ENCODE measurements at regions not wholly inside any gene's neighbourhood (a gene's known extent, or its start where the extent isn't known, plus 50 kb on each side); places are given as distances from the start of the nearest gene placed in this dataset.

DNA sequence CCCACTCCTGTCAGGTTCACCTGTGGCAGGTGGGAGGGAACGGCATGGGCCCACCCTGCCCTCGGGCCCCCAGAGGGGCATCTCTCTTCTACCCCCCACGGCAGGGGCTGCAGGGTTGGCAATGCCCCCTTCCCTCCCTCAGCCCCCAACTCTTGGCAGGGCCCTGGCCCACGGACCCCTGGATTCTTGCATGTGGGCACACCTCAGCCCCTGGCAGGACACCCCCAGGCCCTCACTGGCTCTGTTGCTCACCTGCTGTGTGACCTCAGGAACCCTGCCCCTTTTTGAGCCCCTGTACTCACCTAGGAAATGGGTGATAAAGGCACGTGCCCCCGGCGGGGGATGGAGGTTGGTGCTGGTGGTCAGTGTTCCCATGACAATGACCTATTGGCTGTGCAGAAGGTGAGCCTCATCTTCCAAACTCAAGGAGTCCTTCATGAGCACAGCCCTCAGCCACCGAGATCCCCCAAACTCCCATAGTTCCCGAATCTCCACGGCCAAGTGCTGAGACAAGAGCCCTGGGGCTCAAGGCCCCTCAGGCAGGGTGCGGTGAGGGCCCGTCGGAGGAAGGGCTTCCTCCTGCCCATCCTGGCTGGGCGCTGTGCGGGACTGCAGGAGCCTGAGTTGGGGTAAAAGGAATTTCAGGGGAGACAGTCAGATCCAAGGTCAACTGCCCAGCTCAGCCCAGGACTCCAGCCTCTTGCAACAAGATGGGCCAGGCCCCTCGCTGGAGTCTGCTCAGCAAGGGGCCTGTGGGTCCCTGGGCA lies 198.2 kb downstream of the IGLL1 start:
- Histone ChIP-seq H3K56ac (replicated peaks; ENCODE audit: insufficient read length, low read depth, low read length) (no peak overlapping the region), H3K18ac (ENCODE audit: extremely low read depth, low read length) (no peak overlapping the region), H3K36me3 (ENCODE audit: control insufficient read depth in 2 of 4, insufficient read depth in 4 of 4, low read length in 3 of 4) (no peaks in the 10 kb centered on the region), H2AFZ (ENCODE audit: low read length) (no peak overlapping the region), H3K4me3 (ENCODE audit: extremely low read depth in 1 of 4, insufficient read depth in 2 of 4, low read depth in 3 of 4, low read length in 4 of 4) (no peak overlapping the region), H3K23me2 (ENCODE audit: low read depth, low read length) (peaks cover 5% of the 10 kb centered on the region; the same call in 1 of the 2 replicates), H3K14ac (ENCODE audit: insufficient read length) (no peak overlapping the region), H2BK15ac (ENCODE audit: low read length) (no peak overlapping the region), H3K9ac (replicated peaks in 1 of 4; ENCODE audit: extremely low read depth in 1 of 4, low read depth in 3 of 4, low read length in 3 of 4) (no peak overlapping the region), H4K91ac (replicated peaks; ENCODE audit: insufficient read length, low read length) (no peak overlapping the region), H3K23ac (ENCODE audit: insufficient read length) (no peak overlapping the region), H2BK12ac (ENCODE audit: low read depth, low read length) (no peak overlapping the region), H3K27me3 (replicated peaks in 1 of 4; ENCODE audit: control insufficient read depth in 3 of 4, extremely low read depth in 1 of 4, insufficient read depth in 3 of 4, low read length in 3 of 4) (peaks cover 0 to 5% (median 2%) of the 10 kb centered on the region in 4 experiments; a peak in 4 of 7 replicates), H3K79me2 (ENCODE audit: control insufficient read depth in 1 of 2, insufficient read depth in 2 of 2, low read length in 2 of 2) (no peaks in the 10 kb centered on the region), H3K9me3 (ENCODE audit: insufficient read depth in 2 of 2, low read depth in 1 of 2, low read length in 1 of 2) (no peaks in the 10 kb centered on the region), H2BK5ac (ENCODE audit: low read depth, low read length) (no peak overlapping the region), H3K4ac (replicated peaks; ENCODE audit: insufficient read length, low read depth, low read length) (no peak overlapping the region), H3K27ac (ENCODE audit: low read depth, low read length) (no peak overlapping the region), H4K5ac (ENCODE audit: insufficient read length, low read depth, low read length) (no peak overlapping the region), H3K79me1 (ENCODE audit: low read depth, low read length) (no peaks in the 10 kb centered on the region; the same call in 1 of the 2 replicates), H2AK5ac (ENCODE audit: low read depth, low read length) (no peak overlapping the region), H4K8ac (ENCODE audit: extremely low read depth, insufficient read depth, low read length) (no peak overlapping the region), H2BK20ac (ENCODE audit: low read length) (no peak overlapping the region), H3K4me2 (ENCODE audit: insufficient read depth in 1 of 2, low read depth in 2 of 2, low read length in 2 of 2) (no peak overlapping the region), H2BK120ac (replicated peaks; ENCODE audit: low read depth, low read length) (no peak overlapping the region), H4K20me1 (replicated peaks in 1 of 2; ENCODE audit: control insufficient read depth in 1 of 2, insufficient read depth in 2 of 2, low read length in 2 of 2) (peaks cover 0 to 2% of the 10 kb centered on the region in 2 experiments), H3K4me1 (replicated peaks in 1 of 4; ENCODE audit: control insufficient read depth in 3 of 4, insufficient read depth in 4 of 4, low read length in 3 of 4) (peaks cover 0 to 6% (median 4%) of the 10 kb centered on the region in 4 experiments; a peak in 5 of 7 replicates)
- POLR2A ChIA-PET (ENCODE audit: partially characterized antibody): no interaction called here
- no peak for FAIRE-seq
- WGBS, 2 experiments (ENCODE audit: extremely low coverage in 1 of 2, insufficient coverage in 1 of 2, insufficient read length in 1 of 2, insufficient replicate concordance in 2 of 2, low coverage in 1 of 2, low lambda C conversion rate in 2 of 2, missing lambda C conversion rate in 1 of 2): 77% methylated on average over 15 of the region's 16 CpGs; no CpG with 5 or more reads in 1 of the 2 experiments
- no peak for DNase-seq (ENCODE audit: low read depth in 1 of 2, low spot score in 2 of 2)
- CTCF ChIA-PET (ENCODE audit: partially characterized antibody): interaction anchor here (1.5 to 2.5 kb wide), 3 partner anchors 10 to 67 kb away, joined by 4 to 11 read pairs (median 6); no protein-coding TSS in a partner anchor
- TF ChIP-seq HDAC6 (IDR thresholded peaks at IDR 0.05; ENCODE audit: low read depth, low read length) (no peak), RBBP5 (IDR thresholded peaks at IDR 0.05; ENCODE audit: borderline replicate concordance, low read depth, low read length) (no peak), POU5F1 (IDR thresholded peaks at IDR 0.05; ENCODE audit: low read depth, low read length) (no peak), TAF1 (IDR thresholded peaks at IDR 0.05; ENCODE audit: low read depth, low read length) (no peak), CEBPB (IDR thresholded peaks at IDR 0.05; ENCODE audit: low read depth, low read length) (no peak), ZNF274 (IDR thresholded peaks at IDR 0.05; ENCODE audit: borderline replicate concordance, extremely low read depth, low read length) (no peak), TBP (IDR thresholded peaks at IDR 0.05; ENCODE audit: low read depth, low read length) (no peak), SIN3A (conservative IDR thresholded peaks at IDR 0.05 in 1 of 2, IDR thresholded peaks at IDR 0.05 in 1 of 2; ENCODE audit: low read depth in 1 of 2, low read length in 2 of 2) (no peak), NANOG (IDR thresholded peaks at IDR 0.05; ENCODE audit: insufficient read depth, low read depth, low read length, poor library complexity, severe bottlenecking) (no peak), CHD1 (IDR thresholded peaks at IDR 0.05; ENCODE audit: low read depth, low read length) (no peak)
- TF ChIP-seq, protein P1, sequence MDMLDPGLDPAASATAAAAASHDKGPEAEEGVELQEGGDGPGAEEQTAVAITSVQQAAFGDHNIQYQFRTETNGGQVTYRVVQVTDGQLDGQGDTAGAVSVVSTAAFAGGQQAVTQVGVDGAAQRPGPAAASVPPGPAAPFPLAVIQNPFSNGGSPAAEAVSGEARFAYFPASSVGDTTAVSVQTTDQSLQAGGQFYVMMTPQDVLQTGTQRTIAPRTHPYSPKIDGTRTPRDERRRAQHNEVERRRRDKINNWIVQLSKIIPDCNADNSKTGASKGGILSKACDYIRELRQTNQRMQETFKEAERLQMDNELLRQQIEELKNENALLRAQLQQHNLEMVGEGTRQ (IDR thresholded peaks at IDR 0.05; ENCODE audit: low read length): no peak
- TF ChIP-seq, protein P2, sequence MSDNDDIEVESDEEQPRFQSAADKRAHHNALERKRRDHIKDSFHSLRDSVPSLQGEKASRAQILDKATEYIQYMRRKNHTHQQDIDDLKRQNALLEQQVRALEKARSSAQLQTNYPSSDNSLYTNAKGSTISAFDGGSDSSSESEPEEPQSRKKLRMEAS (IDR thresholded peaks at IDR 0.05): no peak

All from H1 (cell line).